Upper lobe of left lung (tissue), 4 donors: ENCODE measurements at regions not wholly inside any gene's neighbourhood (a gene's known extent, or its start where the extent isn't known, plus 50 kb on each side); places are given as distances from the start of the nearest gene placed in this dataset.

Experiments used
- CTCF ChIP-seq, 6 experiments: fragments of 450-650 bp in 4 of 6; fragments of 200-600 bp in 2 of 6; sonication (generic) in 2 of 6; IDR thresholded peaks; one replicate each; pipeline ENCODE4 v1.5.1; 2016 to 2019; ENCODE audit warnings: antibody characterized with exemption in 6 of 6
- EP300 ChIP-seq, 4 donors: sonication (generic); formaldehyde crosslinking; IDR thresholded peaks; one replicate each; pipeline ENCODE4 v1.5.1; 2017; ENCODE audit warnings: antibody characterized with exemption in 4 of 4, control low read depth in 2 of 4
- POLR2A ChIP-seq, 4 donors: fragments of 450-650 bp; IDR thresholded peaks; one replicate each; pipeline ENCODE4 v1.5.1; 2016 to 2017; ENCODE audit warnings: antibody characterized with exemption in 4 of 4, mild to moderate bottlenecking in 2 of 4
- POLR2AphosphoS5 ChIP-seq, 2 donors: sonication (generic); formaldehyde crosslinking; IDR thresholded peaks; one replicate each; pipeline ENCODE4 v1.5.1; 2017; ENCODE audit warnings: antibody characterized with exemption in 2 of 2

GRCh38 chr2:180925700-180926099 lies 54.7 kb upstream of the UBE2E3 start:
- TF ChIP-seq CTCF (IDR thresholded peaks at IDR 0.05), result no peak
- TF ChIP-seq EP300 (IDR thresholded peaks at IDR 0.05), result no peak
- TF ChIP-seq POLR2AphosphoS5 (IDR thresholded peaks at IDR 0.05), result no peak
- TF ChIP-seq POLR2A (IDR thresholded peaks at IDR 0.05), result no peak
